RCC 7860 (cell line): ENCODE measurements at regions not wholly inside any gene's neighbourhood (a gene's known extent, or its start where the extent isn't known, plus 50 kb on each side); places are given as distances from the start of the nearest gene placed in this dataset.

ENCODE experiments used
- DNase-seq: peaks from one replicate; pipeline ENCODE4 v3.0.0-alpha.2; 2015; ENCODE audit warnings: low spot score
- FAIRE-seq: peaks from 2 replicates; lab custom pipeline; 2012; peaks lifted over from hg19 to GRCh38; lab: Jason Lieb, UNC

DNA sequence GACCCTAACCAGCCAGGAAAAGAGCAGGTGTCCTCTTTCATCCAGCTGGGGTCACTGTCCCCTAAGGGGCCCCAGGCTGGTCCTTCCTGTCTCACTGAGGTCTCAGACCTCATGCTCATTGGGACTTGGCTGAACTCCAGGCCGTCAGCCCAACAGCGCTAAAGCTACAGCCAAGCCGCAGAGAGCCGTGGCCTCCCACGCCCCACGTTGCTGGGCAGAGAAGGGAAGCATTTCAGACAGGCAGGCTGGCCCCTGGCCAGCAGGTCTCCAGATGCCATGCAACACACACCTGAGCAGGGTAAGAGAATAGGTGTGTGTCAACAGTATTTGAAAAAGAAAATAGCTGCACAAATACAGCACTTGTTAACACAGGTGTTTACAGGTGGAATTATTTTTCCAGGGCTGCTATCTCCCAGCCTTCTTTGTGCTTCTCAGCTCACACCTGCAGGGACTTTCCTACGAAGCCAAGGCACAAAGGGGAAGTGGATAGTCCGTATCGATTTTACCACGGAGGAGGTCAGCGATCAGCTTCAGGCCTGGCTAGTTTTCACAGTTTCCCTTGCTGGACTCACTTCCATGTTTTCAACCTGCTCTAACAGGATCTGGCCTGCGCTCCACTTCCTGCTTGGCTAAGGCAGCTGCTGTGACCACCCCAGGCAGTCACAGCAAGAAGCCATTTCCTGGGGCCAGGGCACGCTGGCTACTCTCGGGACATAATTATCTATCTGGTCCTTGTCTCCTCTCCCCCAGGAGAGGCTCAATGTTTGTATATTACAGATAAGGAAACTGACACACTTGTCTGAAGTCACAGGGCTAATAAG lies 156.1 kb upstream of the ID2 start:
- DNase-seq = peak; percentile 85
- FAIRE-seq = peak; percentile 37

GRCh38 chr2:8526403-8526696 lies 155.5 kb upstream of the ID2 start:
- DNase-seq (no peak), FAIRE-seq (no peak)

GRCh38 chr2:8527031-8527430 lies 154.8 kb upstream of the ID2 start:
- DNase-seq = no peak
- FAIRE-seq = no peak

GRCh38 chr2:8527676-8528075 lies 154.2 kb upstream of the ID2 start:
- no peak for DNase-seq
- no peak for FAIRE-seq

DNA sequence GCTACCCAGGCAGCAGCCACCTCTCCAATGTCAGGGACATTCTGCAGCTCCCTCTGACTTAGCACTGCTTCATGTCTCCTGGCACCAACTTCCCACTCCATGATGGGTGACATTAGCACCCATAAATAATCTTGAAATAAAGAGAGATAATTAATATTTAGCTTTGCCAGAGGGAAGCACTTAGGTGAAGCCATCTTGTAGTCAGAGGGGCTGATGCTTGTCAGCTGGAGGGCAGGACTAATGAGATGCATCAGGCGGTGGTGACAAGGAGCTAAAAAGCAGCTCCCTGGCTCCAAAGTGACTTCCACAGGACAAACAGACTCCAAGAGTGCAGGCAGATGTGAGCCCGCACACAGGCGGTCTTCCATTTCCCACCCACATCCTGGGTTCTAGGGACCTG lies 153.0 kb upstream of the ID2 start:
- FAIRE-seq (no peak), DNase-seq (no peak)

DNA sequence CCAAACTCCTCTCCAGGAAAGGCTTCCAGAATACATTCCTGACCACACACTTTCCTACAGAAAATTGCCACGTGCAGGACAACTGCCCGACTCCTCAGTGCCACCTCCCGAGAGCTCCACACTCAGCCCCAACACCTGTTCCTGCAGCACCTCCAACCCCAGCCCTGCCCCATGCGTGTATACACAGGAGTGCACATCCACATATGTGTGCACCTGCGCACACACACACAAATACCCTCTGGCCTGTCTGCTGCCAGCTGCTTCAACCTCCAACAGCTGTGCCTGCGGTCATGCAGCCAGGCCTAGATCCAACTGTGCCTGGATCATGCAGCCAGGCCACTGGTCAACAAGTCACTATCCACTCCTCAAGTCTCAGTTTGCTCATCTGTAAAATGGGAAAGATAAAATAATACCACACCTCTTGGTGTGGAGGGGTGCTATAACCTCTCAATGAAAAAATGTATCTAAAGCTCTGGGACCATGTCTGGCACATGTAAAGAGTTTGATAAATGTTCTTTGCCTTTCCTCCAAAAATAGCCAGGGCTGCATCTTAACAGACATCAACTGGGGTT lies 152.1 kb upstream of the ID2 start:
- FAIRE-seq (no peak), DNase-seq (no peak)

DNA sequence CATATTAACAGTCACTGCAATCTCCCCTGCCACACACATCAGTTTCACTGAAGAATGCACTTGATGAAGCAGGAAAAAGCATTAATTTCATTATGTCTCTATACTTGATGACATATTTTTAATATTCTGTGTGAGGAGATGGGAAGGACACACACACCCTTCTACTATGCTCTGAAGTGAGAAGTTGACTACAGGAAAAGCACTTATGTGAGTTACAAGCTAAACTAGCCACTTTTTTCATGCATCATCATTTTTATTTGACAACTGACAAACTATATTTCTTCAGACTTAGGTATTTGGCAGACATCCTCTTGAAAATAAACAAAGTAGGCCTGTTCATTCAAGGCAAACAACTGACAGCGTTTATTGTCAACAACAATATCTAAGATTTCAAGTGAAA lies 150.4 kb upstream of the ID2 start:
- FAIRE-seq (no peak), DNase-seq (no peak)

DNA sequence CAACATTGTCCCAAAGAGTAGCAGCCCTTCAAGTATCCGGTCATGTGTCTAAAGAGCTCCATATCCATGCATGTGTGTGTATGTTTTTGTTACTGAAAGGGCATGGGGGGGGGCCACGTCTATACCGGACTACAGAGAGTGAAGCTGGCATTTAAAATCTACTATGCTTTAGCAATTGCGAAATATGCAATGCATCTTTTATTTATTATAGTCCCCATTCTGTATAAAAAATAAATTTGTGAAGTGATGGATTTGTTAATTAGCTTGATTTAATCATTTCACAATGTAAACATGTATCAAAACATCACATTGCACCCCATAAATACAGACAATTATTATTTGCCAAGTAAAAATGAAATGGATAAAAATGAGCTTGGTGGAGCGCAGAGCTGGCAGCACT lies 149.4 kb upstream of the ID2 start:
- DNase-seq (no peak), FAIRE-seq (no peak)

GRCh38 chr2:8533923-8534322 lies 147.9 kb upstream of the ID2 start:
- DNase-seq = no peak
- no peak for FAIRE-seq

DNA sequence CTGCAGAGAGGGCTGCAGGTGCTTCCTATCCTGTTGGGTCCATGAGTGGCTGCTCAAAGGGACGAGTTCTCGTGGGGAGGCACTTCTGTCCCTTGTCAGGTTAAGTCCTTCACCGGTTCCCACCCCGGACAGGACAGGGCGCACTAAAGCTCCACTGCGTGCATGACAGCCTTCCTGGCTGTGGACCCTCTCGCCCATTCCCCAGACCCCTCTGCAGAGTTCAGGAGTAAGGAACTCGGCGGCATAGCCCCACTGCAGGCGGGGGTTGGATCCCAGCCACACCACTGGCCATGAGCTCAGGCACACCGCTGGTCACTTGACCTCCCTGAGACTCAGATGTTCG lies 147.5 kb upstream of the ID2 start:
- DNase-seq (no peak), FAIRE-seq (no peak)

DNA sequence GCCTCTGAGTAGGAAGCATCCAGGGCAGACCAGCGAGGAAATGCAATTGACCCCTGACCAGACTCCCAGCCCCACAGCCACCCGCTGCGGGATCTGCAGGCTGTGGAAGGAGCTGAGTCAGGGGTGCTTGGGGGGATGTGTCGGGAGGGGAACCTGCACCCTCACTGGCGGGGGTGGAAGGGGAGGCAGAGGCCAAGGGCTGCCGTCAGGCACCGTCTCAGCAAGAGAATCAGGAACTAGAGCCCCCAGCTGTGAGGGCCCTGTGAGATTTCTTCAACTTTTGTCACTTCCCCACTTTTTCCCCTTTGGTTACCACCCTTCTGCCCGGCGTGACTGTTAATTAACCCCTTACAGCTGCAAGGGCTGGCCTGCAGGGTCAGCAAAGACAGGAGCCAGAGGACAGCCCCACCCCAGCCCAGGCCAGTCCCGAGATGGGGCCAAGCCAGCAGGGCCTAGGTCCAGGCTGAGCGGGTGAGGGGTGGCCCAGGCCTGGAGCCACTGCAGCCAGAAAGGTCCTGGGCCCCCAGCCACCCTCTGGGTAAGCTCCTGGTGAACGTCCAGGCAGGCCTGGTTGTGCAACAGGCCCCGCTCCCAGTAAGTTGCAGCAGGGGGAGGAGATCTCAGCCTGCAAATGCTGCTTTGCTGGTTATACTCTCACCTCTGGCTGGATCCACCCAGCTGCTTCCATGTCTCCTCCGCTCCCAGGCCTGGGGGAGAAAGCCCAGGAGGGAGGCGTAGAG lies 147.0 kb upstream of the ID2 start:
- FAIRE-seq (no peak), DNase-seq (no peak)

DNA sequence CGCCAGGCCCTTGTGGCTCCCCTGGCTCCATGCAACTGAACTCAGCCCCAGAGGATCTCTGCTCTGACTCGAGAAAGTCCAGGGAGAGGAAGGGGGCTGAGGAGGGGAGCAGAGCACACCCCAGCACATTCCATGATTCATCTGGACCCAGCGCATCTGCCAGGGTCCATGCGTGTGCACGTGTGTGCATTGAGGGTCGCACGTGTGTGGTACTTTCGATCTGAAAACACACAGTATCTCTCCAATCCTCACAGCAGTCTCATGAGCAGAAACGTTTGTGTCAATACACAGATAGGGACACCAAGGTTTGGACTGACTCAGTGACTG lies 146.4 kb upstream of the ID2 start:
- FAIRE-seq = no peak
- DNase-seq = no peak

DNA sequence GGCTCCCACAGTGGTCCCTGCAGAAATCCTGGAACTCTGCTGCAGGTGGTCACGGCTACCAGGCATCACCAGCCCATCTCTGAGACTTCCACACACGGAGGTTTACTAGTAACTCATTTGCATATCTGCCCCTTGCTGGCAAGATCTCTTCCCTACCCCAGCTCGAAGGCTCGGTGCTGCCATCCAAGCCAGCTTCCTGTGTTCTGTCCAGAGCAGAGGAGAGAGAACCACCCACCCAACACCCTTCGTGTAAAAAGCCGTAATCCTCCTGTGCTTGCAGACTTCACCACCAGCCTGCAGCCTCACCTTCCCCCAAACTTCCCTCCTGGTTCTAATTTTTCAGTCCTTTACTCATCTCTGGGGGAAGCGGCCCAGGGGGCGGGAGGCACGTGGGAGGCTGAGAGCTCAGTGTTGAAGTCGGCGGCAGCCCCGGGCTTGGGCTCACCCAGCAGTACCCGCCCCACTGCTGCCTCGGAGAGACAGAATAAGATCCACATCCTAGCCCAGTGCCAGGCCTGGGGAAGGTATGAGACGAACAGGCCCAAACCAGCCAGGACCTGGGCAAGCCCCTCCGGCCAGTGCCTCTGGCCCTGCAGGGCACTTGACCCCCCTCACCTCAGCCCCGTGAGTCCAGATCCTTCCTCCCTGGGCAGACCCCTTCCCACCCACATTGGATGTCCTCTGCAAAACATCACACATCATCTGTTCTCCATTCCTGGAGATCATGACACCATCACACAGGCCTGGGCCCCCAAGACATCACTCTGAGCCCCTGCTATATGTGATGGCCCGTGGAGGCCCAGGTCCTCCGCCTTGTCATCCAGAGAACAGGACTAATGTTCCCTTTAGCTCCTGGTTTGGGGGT lies 145.8 kb upstream of the ID2 start:
- no peak for FAIRE-seq
- DNase-seq = no peak

GRCh38 chr2:8536686-8537561 lies 144.9 kb upstream of the ID2 start:
- DNase-seq = no peak
- FAIRE-seq = no peak

DNA sequence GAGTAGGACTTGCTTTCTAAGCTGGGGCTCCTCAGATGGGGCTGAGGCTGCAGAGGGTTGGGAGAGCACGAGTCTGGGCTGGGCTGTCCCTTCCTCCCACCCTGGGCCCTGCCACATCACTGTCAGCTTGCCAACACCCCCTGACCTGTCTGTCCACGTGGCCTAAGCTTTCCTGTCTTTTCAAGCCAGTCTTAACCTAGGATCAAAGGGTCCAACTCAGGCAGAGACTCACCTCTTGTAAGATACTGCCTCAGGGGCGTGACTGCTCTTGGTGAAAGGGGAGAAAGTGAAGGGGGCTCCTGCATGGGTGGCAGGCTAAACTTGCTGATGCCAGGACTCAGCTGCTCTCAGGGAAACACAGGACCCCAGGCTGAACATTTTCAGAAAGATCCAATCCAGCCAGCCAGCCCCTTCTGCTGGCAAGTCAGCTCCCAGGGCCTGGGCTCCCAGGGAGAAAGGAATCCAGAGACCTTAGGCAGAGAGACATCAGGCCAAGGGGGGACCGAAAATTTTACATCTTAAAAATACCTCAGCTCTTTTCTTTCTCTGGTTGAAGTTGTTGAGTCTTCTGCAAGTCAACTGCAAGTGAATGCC lies 144.2 kb upstream of the ID2 start:
- DNase-seq (no peak), FAIRE-seq (no peak)

DNA sequence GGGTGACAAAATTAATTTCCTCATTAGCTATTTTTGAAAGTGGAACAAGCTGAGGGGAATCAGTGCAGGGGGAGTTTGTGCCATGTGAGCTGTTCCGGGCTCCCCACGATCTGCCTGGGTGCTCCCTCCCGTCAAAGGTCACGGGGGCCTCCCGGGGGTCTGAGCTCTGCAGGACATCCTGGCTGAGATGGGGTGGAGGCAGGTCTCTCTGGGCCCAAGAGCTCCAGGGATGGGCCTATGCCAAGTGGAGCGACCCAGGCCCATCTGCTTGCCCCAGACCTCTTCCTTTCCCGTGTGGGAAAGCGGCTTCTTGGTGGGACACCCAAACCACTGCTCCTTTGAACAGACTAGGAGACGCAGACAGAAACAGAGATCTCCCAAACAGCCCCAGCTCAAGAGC lies 143.3 kb upstream of the ID2 start:
- FAIRE-seq = no peak

DNA sequence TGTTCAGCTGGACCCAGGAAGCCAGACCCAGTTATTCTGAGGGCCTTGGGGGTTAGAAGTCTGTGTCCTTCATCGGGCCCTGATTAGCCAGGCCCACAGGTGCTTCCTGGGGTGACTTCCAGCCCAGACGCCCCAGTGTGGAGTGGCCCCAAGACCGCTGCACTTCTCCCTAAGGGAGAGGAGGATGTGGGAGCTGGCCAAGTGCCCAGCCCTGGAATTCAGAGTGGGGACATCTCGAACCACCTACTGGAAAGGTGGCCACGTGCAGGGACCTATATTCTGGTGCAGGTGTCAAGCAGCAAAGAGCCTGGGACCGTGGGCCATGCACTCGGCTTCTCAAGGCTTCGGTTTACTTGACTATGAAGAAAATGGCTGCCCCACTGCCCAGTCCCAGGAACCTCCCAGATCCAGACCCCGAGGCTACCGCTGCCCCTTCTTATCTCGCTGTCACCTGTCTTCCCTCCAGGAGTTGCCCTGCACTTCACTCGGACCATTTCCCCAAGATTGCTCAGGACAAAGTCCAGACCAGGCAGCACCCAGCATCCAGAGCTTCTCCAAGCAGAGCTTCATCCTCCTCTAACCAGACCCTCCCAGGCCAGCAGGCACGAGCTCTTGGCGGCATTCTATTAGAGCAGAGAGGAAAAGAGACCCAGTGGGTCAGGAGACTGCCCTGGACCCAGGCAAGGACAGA lies 142.8 kb upstream of the ID2 start:
- DNase-seq (no peak), FAIRE-seq (no peak)

More for the DNA sequence above, 143.3 kb upstream of the ID2 start:
- no peak for DNase-seq

GRCh38 chr2:8539743-8540551 lies 141.9 kb upstream of the ID2 start:
- no peak for DNase-seq

DNA sequence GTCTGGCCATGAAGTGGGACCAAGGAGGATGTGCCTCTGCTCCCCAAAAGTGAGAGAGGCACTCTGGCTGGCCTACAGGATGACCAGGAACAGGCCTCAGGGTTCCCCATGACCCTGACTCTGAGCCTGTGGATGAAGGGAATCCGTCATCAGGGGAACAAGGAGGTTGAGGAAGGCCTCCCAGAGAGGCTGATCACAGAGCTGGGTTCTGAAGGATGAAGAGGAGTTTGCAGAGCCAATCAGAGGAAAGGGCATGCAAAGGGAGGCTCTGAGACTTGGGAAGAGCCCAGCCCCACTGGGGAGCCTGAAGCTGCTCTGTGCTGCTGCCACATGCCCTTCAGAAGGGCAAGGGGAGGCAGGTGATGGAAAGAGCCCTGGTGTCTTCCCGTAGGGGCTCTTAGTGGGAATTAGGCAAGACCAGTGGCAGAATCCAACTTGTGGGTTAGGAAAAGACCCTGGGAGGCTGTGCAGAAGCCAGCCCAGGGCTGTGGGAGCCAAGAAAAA lies 141.3 kb upstream of the ID2 start:
- DNase-seq (no peak), FAIRE-seq (no peak)

More at GRCh38 chr2:8539743-8540551, 141.9 kb upstream of the ID2 start:
- FAIRE-seq = no peak
